SK-N-SH (cell line): ENCODE measurements at regions not wholly inside any gene's neighbourhood (a gene's known extent, or its start where the extent isn't known, plus 50 kb on each side); places are given as distances from the start of the nearest gene placed in this dataset.
A peak's percentile ranks its signal among the peaks of the same experiment; 100 is the strongest.

Experiments
- CTCF ChIA-PET: fragments of 300-600, 350-600 bp; formaldehyde crosslinking; extraction: SDS; loops from one replicate; lab custom pipeline; 2021; lab: Yijun Ruan, JAX
- POLR2A ChIA-PET: fragments of 350-600 bp; sonication (Branson Sonifier 250); formaldehyde crosslinking; extraction: SDS; loops from one replicate; lab custom pipeline; 2020; ENCODE audit warnings: antibody characterized with exemption, inconsistent platforms; lab: Yijun Ruan, JAX
- DNase-seq: peaks from one replicate; pipeline ENCODE4 v3.0.0; 2012
- H2AFZ ChIP-seq: fragments of 200-600 bp; sonication (generic); 2 replicates; pipeline ENCODE4 v1.8.1; 2016; ENCODE audit warnings: antibody characterized with exemption, mild to moderate bottlenecking, low read depth
- H3F3A ChIP-seq: fragments of 200-600 bp; sonication (generic); replicated peaks from 2 replicates; pipeline ENCODE3; 2016; ENCODE audit warnings: antibody characterized with exemption, mild to moderate bottlenecking; ENCODE audit not compliant: insufficient read depth
- H3K27ac ChIP-seq, 2 experiments: fragments of 200-500 bp in 1 of 2; fragments of 200-600 bp in 1 of 2; sonication (Bioruptor generic) in 1 of 2; sonication (generic), shearing (Covaris generic) in 1 of 2; 2 replicates each; pipeline versions ENCODE4 v1.5.1 to v1.6.1; 2014 to 2016; ENCODE audit warnings: low read depth in 2 of 2, inconsistent platforms in 1 of 2, low read length in 1 of 2, mild to moderate bottlenecking in 1 of 2, mixed read lengths in 1 of 2
- H3K27me3 ChIP-seq: fragments of 200-600 bp; sonication (generic), shearing (Covaris generic); 2 replicates; pipeline ENCODE4 v1.6.1; 2016; ENCODE audit warnings: mixed run types; ENCODE audit not compliant: insufficient read depth
- H3K36me3 ChIP-seq, 2 experiments: fragments of 200-500 bp in 1 of 2; fragments of 200-600 bp in 1 of 2; sonication (Bioruptor generic) in 1 of 2; sonication (generic) in 1 of 2; replicated peaks in 1 of 2; 2 replicates each; pipeline versions ENCODE3 to v1.5.1; 2014 to 2016; ENCODE audit warnings: low read length in 1 of 2, mild to moderate bottlenecking in 1 of 2; ENCODE audit not compliant: insufficient read depth in 2 of 2, control insufficient read depth in 1 of 2
- H3K4me1 ChIP-seq, 2 experiments: fragments of 200-500 bp in 1 of 2; fragments of 200-600 bp in 1 of 2; sonication (Bioruptor generic) in 1 of 2; sonication (generic), shearing (Covaris generic) in 1 of 2; 2 replicates each; pipeline versions ENCODE4 v1.5.1 to v1.6.1; 2014 to 2016; ENCODE audit warnings: low read depth in 1 of 2, low read length in 1 of 2, mixed run types in 1 of 2; ENCODE audit not compliant: insufficient read depth in 2 of 2, control insufficient read depth in 1 of 2
- H3K4me2 ChIP-seq: fragments of 200-600 bp; sonication (generic), shearing (Covaris generic); 2 replicates; pipeline ENCODE4 v1.6.1; 2017; ENCODE audit warnings: mixed run types
- H3K4me3 ChIP-seq, 2 experiments: fragments of 200-500 bp in 1 of 2; fragments of 200-600 bp in 1 of 2; sonication (Bioruptor generic) in 1 of 2; sonication (generic), shearing (Covaris generic) in 1 of 2; 2 replicates each; pipeline versions ENCODE4 v1.5.1 to v1.8.1; 2014 to 2016; ENCODE audit warnings: low read depth in 2 of 2, inconsistent platforms in 1 of 2, low read length in 1 of 2, mild to moderate bottlenecking in 1 of 2, mixed read lengths in 1 of 2, moderate library complexity in 1 of 2
- H3K79me2 ChIP-seq: fragments of 200-600 bp; sonication (generic); 2 replicates; pipeline ENCODE4 v1.8.1; 2017; ENCODE audit warnings: mild to moderate bottlenecking; ENCODE audit not compliant: insufficient read depth
- H3K9ac ChIP-seq: fragments of 200-600 bp; sonication (generic); 2 replicates; pipeline ENCODE4 v1.6.1; 2017; ENCODE audit warnings: mixed run types
- H3K9me2 ChIP-seq: fragments of 200-600 bp; sonication (generic); 2 replicates; pipeline ENCODE4 v1.6.1; 2017; ENCODE audit warnings: mixed run types
- H3K9me3 ChIP-seq: fragments of 200-600 bp; sonication (generic); 2 replicates; pipeline ENCODE4 v1.6.1; 2017; ENCODE audit warnings: mixed run types, mild to moderate bottlenecking, moderate library complexity
- H4K20me1 ChIP-seq: fragments of 200-600 bp; sonication (generic); 2 replicates; pipeline ENCODE4 v1.6.1; 2017; ENCODE audit warnings: mild to moderate bottlenecking, mixed run types; ENCODE audit not compliant: insufficient read depth
- EZH2phosphoT487 ChIP-seq: fragments of 200-600 bp; sonication (generic); IDR thresholded peaks from 2 replicates; pipeline ENCODE4 v1.6.1; 2017; ENCODE audit warnings: low read depth, mixed run types, mild to moderate bottlenecking, antibody characterized with exemption, moderate library complexity, borderline replicate concordance
- FOSL2 ChIP-seq: IDR thresholded peaks from 2 replicates; pipeline ENCODE4 v1.4.0; 2012; ENCODE audit warnings: low read depth, mild to moderate bottlenecking, moderate library complexity, borderline replicate concordance
- FOXJ3 ChIP-seq: sonication (generic); formaldehyde crosslinking; IDR thresholded peaks from 2 replicates; pipeline ENCODE4 v1.5.1; 2020; ENCODE audit warnings: mild to moderate bottlenecking, missing genetic modification reagents
- GATA2 ChIP-seq: sonication (generic); formaldehyde crosslinking; IDR thresholded peaks from 2 replicates; pipeline ENCODE4 v1.5.0; 2020; ENCODE audit warnings: mild to moderate bottlenecking, missing genetic modification reagents
- JUND ChIP-seq: IDR thresholded peaks from 2 replicates; pipeline ENCODE4 v1.4.0; 2012
- MEF2A ChIP-seq: IDR thresholded peaks from 2 replicates; pipeline ENCODE4 v1.4.0; 2012; ENCODE audit warnings: low read depth, borderline replicate concordance
- MXI1 ChIP-seq: IDR thresholded peaks from 2 replicates; pipeline ENCODE4 v1.6.1; 2012; ENCODE audit warnings: mild to moderate bottlenecking, low read depth, low read length, improper control_type of control experiment
- POLR2AphosphoS5 ChIP-seq: IDR thresholded peaks from 2 replicates; pipeline ENCODE4 v1.6.1; 2012; ENCODE audit warnings: low read depth, low read length
- RAD21 ChIP-seq: IDR thresholded peaks from 2 replicates; pipeline ENCODE4 v1.6.1; 2012; ENCODE audit warnings: mild to moderate bottlenecking, low read length
- RXRA ChIP-seq: IDR thresholded peaks from 2 replicates; pipeline ENCODE4 v1.4.0; 2012; ENCODE audit warnings: low read depth, mild to moderate bottlenecking, borderline replicate concordance
- SIN3A ChIP-seq: IDR thresholded peaks from 2 replicates; pipeline ENCODE4 v1.6.1; 2012; ENCODE audit warnings: low read depth, mild to moderate bottlenecking, low read length, moderate library complexity, borderline replicate concordance
- TEAD4 ChIP-seq: IDR thresholded peaks from 2 replicates; pipeline ENCODE4 v1.4.0; 2012; ENCODE audit warnings: mild to moderate bottlenecking, borderline replicate concordance; ENCODE audit not compliant: insufficient read depth
- TF ChIP-seq, protein P1 (sequence below): IDR thresholded peaks from 2 replicates; pipeline ENCODE4 v1.4.0; 2012; ENCODE audit warnings: low read depth, borderline replicate concordance
- TF ChIP-seq, protein P2 (sequence below): IDR thresholded peaks from 2 replicates; pipeline ENCODE4 v1.4.0; 2012; ENCODE audit warnings: low read depth, borderline replicate concordance
- TF ChIP-seq, protein P3 (sequence below): IDR thresholded peaks from 2 replicates; pipeline ENCODE4; 2012

DNA sequence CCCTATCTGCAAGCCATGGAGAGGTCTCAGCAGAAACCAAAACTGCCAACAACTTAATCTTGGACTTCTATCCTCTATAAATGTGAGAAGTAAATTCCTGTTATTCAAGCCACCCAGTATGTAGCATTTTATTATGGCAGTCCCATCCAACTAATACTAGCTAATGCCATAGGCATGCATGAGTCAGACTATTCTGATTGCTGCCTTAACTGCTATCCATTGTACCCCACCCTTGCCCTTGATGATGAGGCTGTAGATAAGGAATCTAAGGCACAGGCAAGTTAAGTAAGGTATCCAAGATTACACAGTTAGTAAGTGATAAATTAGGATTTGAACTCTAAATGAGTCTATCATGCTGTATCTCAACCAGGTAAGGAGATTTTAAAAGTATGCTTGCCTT lies 223.0 kb downstream of the UBE2E3 start (continued):
- TF ChIP-seq FOSL2, result peak; percentile 92
- TF ChIP-seq, protein P1, sequence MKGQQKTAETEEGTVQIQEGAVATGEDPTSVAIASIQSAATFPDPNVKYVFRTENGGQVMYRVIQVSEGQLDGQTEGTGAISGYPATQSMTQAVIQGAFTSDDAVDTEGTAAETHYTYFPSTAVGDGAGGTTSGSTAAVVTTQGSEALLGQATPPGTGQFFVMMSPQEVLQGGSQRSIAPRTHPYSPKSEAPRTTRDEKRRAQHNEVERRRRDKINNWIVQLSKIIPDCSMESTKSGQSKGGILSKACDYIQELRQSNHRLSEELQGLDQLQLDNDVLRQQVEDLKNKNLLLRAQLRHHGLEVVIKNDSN, result no peak

DNA sequence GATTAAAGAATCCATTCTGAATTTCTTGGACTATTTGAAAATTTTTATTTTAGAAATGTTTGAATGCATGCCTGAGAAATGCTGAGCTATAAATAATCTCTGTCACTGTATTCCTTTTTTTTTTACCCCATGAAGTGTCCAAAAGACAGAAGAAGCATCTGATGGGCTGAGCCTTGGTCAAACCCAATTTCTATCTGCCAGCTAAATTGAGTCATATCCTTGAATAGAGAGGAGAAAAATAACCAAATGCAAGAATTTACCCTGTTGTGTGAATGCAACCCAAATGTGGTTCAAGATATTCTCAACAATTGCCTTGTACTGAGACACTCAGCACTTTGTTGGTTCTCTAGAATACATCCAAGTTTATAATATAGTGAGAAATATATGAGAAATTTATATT lies 223.5 kb downstream of the UBE2E3 start:
- Histone ChIP-seq H3K27ac (peak overlapping the region in 1 of 2 experiments; percentile 71; a peak in 3 of 4 replicates), H3K27me3 (no peaks in the 10 kb centered on the region), H3K9me3 (no peaks in the 10 kb centered on the region), H3K36me3 (no peaks in the 10 kb centered on the region), H3K4me3 (no peak overlapping the region), H3K9ac (no peak overlapping the region), H3K9me2 (no peaks in the 10 kb centered on the region), H3K4me1 (peaks cover 0 to 10% of the 10 kb centered on the region in 2 experiments; a peak in 2 of 4 replicates), H3F3A (peaks cover 15% of the 10 kb centered on the region), H3K79me2 (no peaks in the 10 kb centered on the region), H2AFZ (peak overlapping the region; percentile 38; the same call in 1 of the 2 replicates), H3K4me2 (no peak overlapping the region), H4K20me1 (no peaks in the 10 kb centered on the region)
- POLR2A ChIA-PET, result no interaction called here
- CTCF ChIA-PET, result no interaction called here
- DNase-seq, result no peak
- TF ChIP-seq MXI1 (no peak), SIN3A (no peak), EZH2phosphoT487 (no peak), RXRA (no peak), GATA2 (CRISPR knock-in tag) (no peak), MEF2A (no peak), TEAD4 (no peak), RAD21 (no peak), FOSL2 (0 out of 2 replicates have a peak, but pooled peaks have one; percentile 12), POLR2AphosphoS5 (no peak), JUND (peak; percentile 16; the same call in 1 of the 2 replicates), FOXJ3 (CRISPR knock-in tag) (no peak)
- TF ChIP-seq, protein P2, sequence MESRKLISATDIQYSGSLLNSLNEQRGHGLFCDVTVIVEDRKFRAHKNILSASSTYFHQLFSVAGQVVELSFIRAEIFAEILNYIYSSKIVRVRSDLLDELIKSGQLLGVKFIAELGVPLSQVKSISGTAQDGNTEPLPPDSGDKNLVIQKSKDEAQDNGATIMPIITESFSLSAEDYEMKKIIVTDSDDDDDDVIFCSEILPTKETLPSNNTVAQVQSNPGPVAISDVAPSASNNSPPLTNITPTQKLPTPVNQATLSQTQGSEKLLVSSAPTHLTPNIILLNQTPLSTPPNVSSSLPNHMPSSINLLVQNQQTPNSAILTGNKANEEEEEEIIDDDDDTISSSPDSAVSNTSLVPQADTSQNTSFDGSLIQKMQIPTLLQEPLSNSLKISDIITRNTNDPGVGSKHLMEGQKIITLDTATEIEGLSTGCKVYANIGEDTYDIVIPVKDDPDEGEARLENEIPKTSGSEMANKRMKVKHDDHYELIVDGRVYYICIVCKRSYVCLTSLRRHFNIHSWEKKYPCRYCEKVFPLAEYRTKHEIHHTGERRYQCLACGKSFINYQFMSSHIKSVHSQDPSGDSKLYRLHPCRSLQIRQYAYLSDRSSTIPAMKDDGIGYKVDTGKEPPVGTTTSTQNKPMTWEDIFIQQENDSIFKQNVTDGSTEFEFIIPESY, result no peak
- TF ChIP-seq, protein P3, sequence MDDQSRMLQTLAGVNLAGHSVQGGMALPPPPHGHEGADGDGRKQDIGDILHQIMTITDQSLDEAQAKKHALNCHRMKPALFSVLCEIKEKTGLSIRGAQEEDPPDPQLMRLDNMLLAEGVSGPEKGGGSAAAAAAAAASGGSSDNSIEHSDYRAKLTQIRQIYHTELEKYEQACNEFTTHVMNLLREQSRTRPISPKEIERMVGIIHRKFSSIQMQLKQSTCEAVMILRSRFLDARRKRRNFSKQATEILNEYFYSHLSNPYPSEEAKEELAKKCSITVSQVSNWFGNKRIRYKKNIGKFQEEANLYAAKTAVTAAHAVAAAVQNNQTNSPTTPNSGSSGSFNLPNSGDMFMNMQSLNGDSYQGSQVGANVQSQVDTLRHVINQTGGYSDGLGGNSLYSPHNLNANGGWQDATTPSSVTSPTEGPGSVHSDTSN, result peak; percentile 23; the same call in 1 of the 2 replicates
